ACC112 (cell line): ENCODE measurements at regions not wholly inside any gene's neighbourhood (a gene's known extent, or its start where the extent isn't known, plus 50 kb on each side); places are given as distances from the start of the nearest gene placed in this dataset.
"Not testable (repeated sequence)": the region's sequence is repeated elsewhere in the genome, so short reads cannot be mapped to it uniquely, and the experiment has no call there.

Experiments
- H2AFZ ChIP-seq: fragments of 200-600 bp; sonication (generic); one replicate; pipeline ENCODE4 v1.6.0; 2017; ENCODE audit warnings: antibody characterized with exemption, low read length; ENCODE audit not compliant: unreplicated experiment
- H3K27ac ChIP-seq: fragments of 200-600 bp; sonication (generic); 2 replicates; pipeline ENCODE4 v1.5.1; 2014; ENCODE audit warnings: low read depth, mild to moderate bottlenecking, antibody characterized with exemption, low read length, moderate library complexity
- H3K27me3 ChIP-seq: fragments of 200-600 bp; sonication (generic); 2 replicates; pipeline ENCODE4 v1.6.1; 2014; ENCODE audit warnings: mild to moderate bottlenecking, antibody characterized with exemption, low read length, moderate library complexity, mixed read lengths; ENCODE audit not compliant: insufficient read depth
- H3K36me3 ChIP-seq: fragments of 200-600 bp; sonication (generic); 2 replicates; pipeline ENCODE4 v1.6.1; 2016; ENCODE audit warnings: mild to moderate bottlenecking, antibody characterized with exemption, low read length, moderate library complexity, mixed read lengths; ENCODE audit not compliant: insufficient read depth
- H3K4me1 ChIP-seq: fragments of 200-600 bp; sonication (generic); one replicate; pipeline ENCODE4 v1.6.1; 2016; ENCODE audit warnings: low read length, mixed read lengths; ENCODE audit not compliant: insufficient read depth, unreplicated experiment, control insufficient read depth
- H3K4me3 ChIP-seq: fragments of 200-600 bp; sonication (generic); 2 replicates; pipeline ENCODE4 v1.5.1; 2014; ENCODE audit warnings: mild to moderate bottlenecking, low read depth, low read length
- H3K79me2 ChIP-seq: fragments of 200-600 bp; sonication (generic); one replicate; pipeline ENCODE4 v1.6.0; 2016; ENCODE audit warnings: low read length; ENCODE audit not compliant: control insufficient read depth, unreplicated experiment, insufficient read depth

DNA sequence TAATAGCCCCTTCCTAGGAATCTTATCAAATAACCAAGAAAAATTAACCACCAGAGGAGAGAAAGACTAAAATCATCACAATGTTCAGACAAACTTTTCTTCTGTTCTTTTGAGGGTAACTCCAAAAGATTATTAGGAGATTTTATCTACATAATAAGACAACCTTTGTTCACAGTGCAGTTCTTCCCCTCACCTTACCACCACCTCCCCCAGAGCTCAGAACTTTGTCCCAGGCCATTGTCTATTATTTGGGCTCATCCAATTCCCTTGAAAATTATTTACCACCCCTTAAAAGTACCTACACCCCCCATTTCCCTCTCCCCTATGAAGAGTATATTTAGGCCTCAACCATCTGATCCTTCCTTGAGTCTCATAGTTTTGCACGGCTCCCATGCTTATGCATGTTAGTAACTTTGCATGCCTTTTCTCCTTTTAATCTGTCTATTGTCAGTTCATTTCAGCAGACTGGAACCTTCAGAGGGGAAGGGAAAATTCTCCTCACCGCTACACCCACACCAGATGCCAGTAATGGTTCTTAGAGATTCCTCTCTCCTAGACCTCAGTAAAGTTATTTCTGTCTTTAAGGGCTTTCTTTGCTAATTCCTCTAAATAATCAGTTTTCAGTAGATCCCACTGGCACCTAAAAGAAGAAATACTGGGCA lies 234.9 kb downstream of the SKIDA1 start:
- H3K36me3 ChIP-seq, result no peaks in the 10 kb centered on the region
- no peaks in the 10 kb centered on the region for H3K79me2 ChIP-seq
- H3K4me3 ChIP-seq, result no peak overlapping the region
- no peaks in the 10 kb centered on the region for H3K27me3 ChIP-seq
- no peak overlapping the region for H2AFZ ChIP-seq
- peaks cover 26% of the 10 kb centered on the region for H3K4me1 ChIP-seq
- no peak overlapping the region for H3K27ac ChIP-seq

DNA sequence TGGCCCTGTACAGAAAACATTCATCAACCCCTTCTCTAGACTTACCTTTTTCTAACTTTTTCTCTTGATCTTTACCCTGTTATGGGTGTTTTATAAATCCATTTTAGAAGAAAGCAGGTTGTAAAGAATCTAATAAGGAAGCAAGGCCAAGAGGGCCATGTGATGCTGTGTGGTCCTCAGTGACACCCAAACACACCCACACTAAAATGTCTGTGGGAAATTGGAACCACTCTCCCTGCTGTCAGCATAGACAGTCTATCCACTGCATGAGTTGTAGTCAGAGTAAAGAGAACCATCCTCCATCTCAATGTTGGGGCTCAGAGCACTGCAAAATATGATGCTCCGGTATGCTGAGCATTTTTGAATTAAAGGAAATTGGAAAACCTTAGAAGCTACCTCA lies 235.5 kb downstream of the SKIDA1 start:
- Histone ChIP-seq H2AFZ (no peak overlapping the region), H3K79me2 (no peaks in the 10 kb centered on the region), H3K4me1 (peaks cover 32% of the 10 kb centered on the region), H3K27ac (no peak overlapping the region), H3K27me3 (no peaks in the 10 kb centered on the region), H3K36me3 (no peaks in the 10 kb centered on the region), H3K4me3 (no peak overlapping the region)

DNA sequence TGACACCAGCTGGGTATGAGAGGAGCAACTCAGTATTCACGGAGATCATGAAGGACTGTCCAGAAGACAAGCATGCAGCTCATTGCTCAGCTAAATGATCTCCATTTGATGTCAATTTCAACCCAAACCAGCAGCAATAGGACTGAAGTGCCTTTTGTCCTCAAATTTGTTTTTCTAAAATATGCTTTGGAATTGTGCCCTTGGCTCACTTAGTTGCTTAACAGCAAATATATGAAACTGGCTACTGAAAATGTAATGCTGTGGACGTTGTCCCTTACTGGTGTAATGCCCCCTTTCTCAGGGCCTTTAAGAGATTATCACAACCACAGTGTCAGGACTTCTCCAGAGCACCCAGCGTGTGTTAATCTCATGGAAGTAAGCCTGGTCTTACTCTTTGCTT lies 236.2 kb downstream of the SKIDA1 start:
- no peak overlapping the region for H3K27ac ChIP-seq
- H3K4me1 ChIP-seq, result peaks cover 29% of the 10 kb centered on the region
- no peak overlapping the region for H3K4me3 ChIP-seq
- no peaks in the 10 kb centered on the region for H3K27me3 ChIP-seq
- no peaks in the 10 kb centered on the region for H3K79me2 ChIP-seq
- H2AFZ ChIP-seq, result no peak overlapping the region
- H3K36me3 ChIP-seq, result no peaks in the 10 kb centered on the region

DNA sequence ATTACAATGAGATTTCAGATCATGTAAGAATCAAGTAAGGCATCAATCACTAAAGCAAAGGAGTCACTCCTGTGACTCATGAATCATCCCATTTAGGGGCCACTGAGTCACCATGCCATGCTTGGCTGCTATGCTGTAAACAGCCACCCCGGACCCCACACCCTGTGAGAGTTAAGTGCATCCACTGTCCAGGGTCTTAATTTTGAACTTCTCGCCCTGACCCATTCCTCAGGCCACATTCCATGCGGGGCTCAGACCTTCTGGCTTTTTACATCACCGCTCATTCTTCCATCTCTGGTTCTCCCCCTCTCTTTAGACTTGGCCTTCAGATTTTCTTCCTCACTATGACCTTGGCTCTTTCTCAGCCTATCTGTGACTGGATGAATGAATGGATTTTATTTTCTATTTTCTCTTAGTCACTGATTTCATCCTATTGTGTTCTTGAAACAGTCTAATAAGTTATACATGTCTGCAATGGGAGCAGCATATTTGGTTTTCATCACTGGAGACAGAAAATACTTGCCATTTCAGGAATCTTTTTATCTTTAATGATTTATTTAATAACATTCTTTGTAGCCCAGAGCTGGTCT lies 239.6 kb downstream of the SKIDA1 start:
- H2AFZ ChIP-seq, result peak overlapping the region; percentile 2
- H3K4me3 ChIP-seq, result no peak overlapping the region
- H3K36me3 ChIP-seq, result no peaks in the 10 kb centered on the region
- no peaks in the 10 kb centered on the region for H3K27me3 ChIP-seq
- peaks cover 10% of the 10 kb centered on the region for H3K4me1 ChIP-seq
- H3K27ac ChIP-seq, result peak overlapping the region; percentile 2; the same call in 1 of the 2 replicates
- no peaks in the 10 kb centered on the region for H3K79me2 ChIP-seq

DNA sequence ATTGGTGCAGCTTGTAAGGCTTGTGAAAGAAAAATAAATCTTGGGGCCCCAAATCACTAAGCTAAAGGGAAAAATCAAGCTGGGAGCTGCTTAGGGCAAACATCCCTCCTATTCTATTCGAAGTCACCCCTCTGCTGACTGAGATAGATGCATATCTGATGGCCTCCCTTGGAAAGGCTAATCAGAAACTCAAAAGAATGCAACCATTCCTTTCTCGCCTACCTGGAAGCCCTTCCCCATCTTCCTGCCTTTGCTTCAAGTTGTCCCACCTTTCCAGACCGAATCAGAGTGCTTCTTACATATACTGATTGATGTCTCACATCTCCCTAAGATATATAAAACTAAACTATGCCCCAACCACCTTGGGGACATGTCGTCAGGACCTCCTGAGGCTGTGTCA lies 240.3 kb downstream of the SKIDA1 start:
- Histone ChIP-seq H2AFZ (no peak overlapping the region), H3K4me3 (no peak overlapping the region), H3K79me2 (no peaks in the 10 kb centered on the region), H3K27ac (no peak overlapping the region), H3K27me3 (no peaks in the 10 kb centered on the region), H3K36me3 (no peaks in the 10 kb centered on the region), H3K4me1 (peaks cover 10% of the 10 kb centered on the region)

DNA sequence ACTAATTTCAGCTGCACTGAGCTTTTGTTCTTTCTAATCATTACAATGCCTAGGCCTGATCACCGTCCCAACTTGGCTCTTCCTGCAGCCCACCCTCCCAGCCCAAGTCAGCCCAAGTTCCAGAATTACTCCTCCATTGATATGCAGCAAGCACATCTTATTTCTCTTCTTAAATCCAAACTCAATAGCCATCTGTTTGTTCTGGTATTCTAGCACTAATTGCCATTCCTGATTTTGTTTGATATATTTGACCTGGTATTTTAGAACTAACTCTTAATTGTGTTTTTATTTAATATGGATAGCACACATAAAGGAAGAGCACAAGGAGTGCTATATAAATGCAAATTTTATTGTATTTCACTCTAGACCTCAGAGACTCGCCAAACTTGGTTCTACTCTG lies 241.2 kb downstream of the SKIDA1 start:
- Histone ChIP-seq H3K27me3 (no peaks in the 10 kb centered on the region), H3K79me2 (no peaks in the 10 kb centered on the region), H3K4me1 (peaks cover 10% of the 10 kb centered on the region), H3K27ac (no peak overlapping the region), H2AFZ (no peak overlapping the region), H3K36me3 (no peaks in the 10 kb centered on the region), H3K4me3 (no peak overlapping the region)

DNA sequence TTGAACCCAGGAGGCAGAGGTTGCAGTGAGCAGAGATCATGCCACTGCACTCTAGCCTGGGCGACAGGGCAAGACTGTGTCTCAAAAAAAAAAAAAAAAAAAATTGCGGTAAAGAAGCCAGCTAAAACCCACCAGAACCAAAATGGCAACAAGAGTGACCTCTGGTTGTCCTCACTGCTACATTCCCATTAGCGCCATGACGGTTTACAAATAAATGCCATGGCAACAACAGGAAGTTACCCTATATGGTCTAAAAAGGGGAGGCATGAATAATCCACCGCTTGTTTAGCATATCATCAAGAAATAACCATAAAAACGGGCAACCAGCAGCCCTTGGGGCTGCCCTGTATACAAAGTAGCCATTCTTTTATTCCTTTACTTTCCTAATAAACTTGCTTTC lies 242.4 kb downstream of the SKIDA1 start:
- not testable (repeated sequence) for H2AFZ ChIP-seq, H3K79me2 ChIP-seq, H3K27me3 ChIP-seq, H3K4me3 ChIP-seq, H3K36me3 ChIP-seq, H3K27ac ChIP-seq, H3K4me1 ChIP-seq

DNA sequence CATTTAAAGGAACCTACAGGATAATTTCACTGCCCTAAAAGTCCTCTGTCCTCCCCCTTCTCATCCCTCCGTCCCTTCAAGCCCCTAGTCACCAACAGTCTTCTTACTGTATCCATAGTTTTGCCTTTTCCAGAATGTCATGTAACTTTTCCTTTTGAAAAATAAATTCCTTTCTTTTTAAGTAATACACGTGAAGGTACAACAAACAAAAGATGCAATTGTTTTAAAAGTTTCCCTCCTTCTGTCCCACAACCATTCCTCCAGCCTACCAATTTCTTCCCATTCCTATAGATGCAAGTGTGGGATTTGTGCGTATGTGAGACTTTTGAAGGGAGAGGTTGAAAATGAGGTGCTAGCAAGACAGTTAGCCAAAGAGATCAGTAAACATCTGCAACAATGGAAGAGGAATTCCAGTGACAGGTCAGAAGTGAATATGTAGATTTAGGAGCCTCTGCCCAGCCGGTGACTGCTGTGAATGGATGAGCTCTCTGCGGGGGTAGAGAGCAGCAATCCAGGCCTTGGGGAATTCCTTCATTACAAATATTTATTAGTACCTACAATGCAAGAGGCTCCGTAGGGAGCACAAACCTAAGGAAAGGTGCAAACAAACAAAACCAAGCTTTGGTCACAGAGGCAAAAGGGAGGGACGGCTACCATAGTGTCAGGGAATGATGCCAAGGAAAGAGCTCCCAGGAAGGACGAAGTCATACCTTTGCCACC lies 243.6 kb downstream of the SKIDA1 start:
- Histone ChIP-seq H3K4me3 (no peak overlapping the region), H3K27ac (no peak overlapping the region), H3K79me2 (no peaks in the 10 kb centered on the region), H3K4me1 (peaks cover 10% of the 10 kb centered on the region), H2AFZ (no peak overlapping the region), H3K27me3 (no peaks in the 10 kb centered on the region), H3K36me3 (no peaks in the 10 kb centered on the region)

DNA sequence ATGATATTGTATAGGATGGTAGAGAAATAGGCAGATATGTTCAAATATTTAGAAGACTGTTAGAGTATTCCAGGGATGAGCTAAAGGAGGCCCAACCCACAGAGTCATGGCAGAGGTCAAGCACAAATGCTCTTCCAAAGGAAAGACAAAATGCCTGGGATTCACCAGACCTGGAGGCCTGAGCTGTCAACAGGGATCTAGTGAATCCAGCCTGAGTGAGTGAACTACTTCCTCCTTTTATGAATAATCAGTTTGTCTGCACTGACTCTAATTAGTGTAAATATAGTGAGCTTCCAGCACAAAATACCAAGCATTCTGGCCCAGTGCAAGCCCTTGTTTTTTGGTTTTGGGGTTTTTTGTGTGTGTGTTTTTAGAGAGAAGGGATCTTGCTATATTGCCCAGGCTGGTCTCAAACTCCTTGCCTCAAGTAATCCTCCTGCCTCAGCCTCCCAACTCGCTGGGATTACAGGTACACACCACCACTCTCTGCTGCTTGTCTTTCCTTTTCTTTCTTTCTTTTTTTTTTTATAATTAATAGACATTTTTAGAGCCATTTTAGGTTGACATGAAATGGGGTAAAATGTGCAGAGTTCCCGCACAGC lies 244.4 kb downstream of the SKIDA1 start:
- Histone ChIP-seq H3K4me1 (peaks cover 10% of the 10 kb centered on the region), H3K79me2 (no peaks in the 10 kb centered on the region), H3K4me3 (no peak overlapping the region), H3K27ac (no peak overlapping the region), H3K27me3 (no peaks in the 10 kb centered on the region), H2AFZ (no peak overlapping the region), H3K36me3 (no peaks in the 10 kb centered on the region)

DNA sequence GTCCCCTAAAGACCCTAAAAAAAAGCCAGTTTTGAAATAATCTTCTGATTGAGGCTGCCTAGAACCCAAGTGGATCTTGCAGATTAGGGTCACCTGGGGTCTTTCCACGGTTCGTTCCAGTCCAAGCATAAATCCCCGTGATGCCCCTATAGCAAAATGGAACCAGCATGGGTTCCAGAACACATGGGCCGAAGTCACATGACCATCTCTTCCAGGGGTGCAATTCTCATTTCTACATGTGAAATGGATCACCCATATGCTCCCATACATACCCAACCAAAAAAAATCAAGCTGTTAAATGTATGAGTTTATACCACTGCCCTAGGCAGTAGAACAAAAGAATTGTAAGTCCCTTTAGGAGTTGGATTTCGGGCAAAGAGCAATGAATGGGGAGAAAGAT lies 245.4 kb downstream of the SKIDA1 start:
- H3K4me3 ChIP-seq, result no peak overlapping the region
- H3K79me2 ChIP-seq, result no peaks in the 10 kb centered on the region
- no peaks in the 10 kb centered on the region for H3K36me3 ChIP-seq
- H2AFZ ChIP-seq, result no peak overlapping the region
- no peak overlapping the region for H3K27ac ChIP-seq
- no peaks in the 10 kb centered on the region for H3K4me1 ChIP-seq
- H3K27me3 ChIP-seq, result no peaks in the 10 kb centered on the region

DNA sequence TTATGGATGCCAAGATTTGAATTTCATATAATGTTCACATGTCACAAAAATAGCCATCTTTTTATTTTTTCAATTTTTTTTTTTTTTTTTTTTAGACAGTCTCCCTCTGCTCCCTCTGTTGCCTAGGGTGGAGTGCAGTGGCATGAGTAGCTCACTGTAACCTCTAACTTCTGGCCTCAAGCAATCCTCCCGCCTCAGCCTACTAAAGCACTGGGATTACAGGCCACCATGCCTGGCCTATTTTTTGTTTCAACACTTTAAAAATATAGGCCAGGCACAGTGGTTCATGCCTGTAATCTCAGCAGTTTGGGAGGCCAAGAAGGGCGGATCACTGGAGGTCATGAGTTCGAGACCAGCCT lies 246.3 kb downstream of the SKIDA1 start:
- Histone ChIP-seq H3K4me1 (no peaks in the 10 kb centered on the region), H3K79me2 (no peaks in the 10 kb centered on the region), H3K36me3 (no peaks in the 10 kb centered on the region), H3K27me3 (no peaks in the 10 kb centered on the region), H3K27ac (no peak overlapping the region), H2AFZ (no peak overlapping the region), H3K4me3 (no peak overlapping the region)
